Caki2 (cell line): ENCODE measurements at regions not wholly inside any gene's neighbourhood (a gene's known extent, or its start where the extent isn't known, plus 50 kb on each side); places are given as distances from the start of the nearest gene placed in this dataset.
"Not testable (repeated sequence)": the region's sequence is repeated elsewhere in the genome, so short reads cannot be mapped to it uniquely, and the experiment has no call there.

Experiments
- DNase-seq: peaks from one replicate; pipeline ENCODE4 v3.0.0-alpha.2; 2015; ENCODE audit warnings: low read depth
- in situ Hi-C: cut with HindIII; loops from 2 replicates; pipeline ENCODE4 v1.10.0; 2016; ENCODE audit warnings: low sequenced_read_pairs, low pct_unique_long_range_greater_than_20kb, mixed read lengths

GRCh38 chr10:29784175-29784773 lies 149.5 kb upstream of the SVIL start:
- DNase-seq: peak; percentile 98
- in situ Hi-C loops: no loop called here

- DNase-seq: peak; percentile 58
- in situ Hi-C loops: no loop called here
These were observed 148.6 kb upstream of the SVIL start for GRCh38 chr10:29783201-29783947.

GRCh38 chr10:29780639-29781038 lies 145.9 kb upstream of the SVIL start:
- no peak for DNase-seq
- in situ Hi-C loops: no loop called here

- in situ Hi-C loops: no loop called here
These were observed 145.3 kb upstream of the SVIL start for GRCh38 chr10:29780096-29780495.

GRCh38 chr10:29776246-29776645 lies 141.5 kb upstream of the SVIL start:
- in situ Hi-C loops: no loop called here
- DNase-seq: no peak

More at GRCh38 chr10:29780096-29780495, 145.3 kb upstream of the SVIL start:
- DNase-seq: no peak

GRCh38 chr10:29774475-29774874 lies 139.7 kb upstream of the SVIL start:
- in situ Hi-C loops: no loop called here
- no peak for DNase-seq

- in situ Hi-C loops: no loop called here
These were observed 138.9 kb upstream of the SVIL start for GRCh38 chr10:29773675-29774091.

GRCh38 chr10:29772403-29772802 lies 137.6 kb upstream of the SVIL start:
- in situ Hi-C loops: no loop called here
- no peak for DNase-seq

More at GRCh38 chr10:29773675-29774091, 138.9 kb upstream of the SVIL start:
- DNase-seq: no peak

- DNase-seq: no peak
- in situ Hi-C loops: no loop called here
These were observed 136.6 kb upstream of the SVIL start for GRCh38 chr10:29771376-29771775.

- DNase-seq, in situ Hi-C loops: not testable (repeated sequence)
These were observed 134.5 kb upstream of the SVIL start for GRCh38 chr10:29769277-29769676.

- DNase-seq: no peak
- in situ Hi-C loops: no loop called here
These were observed 133.2 kb upstream of the SVIL start for GRCh38 chr10:29767968-29768367.

- in situ Hi-C loops: no loop called here
- no peak for DNase-seq
These were observed 132.0 kb upstream of the SVIL start for GRCh38 chr10:29766753-29767152.

GRCh38 chr10:29765330-29765729 lies 130.6 kb upstream of the SVIL start:
- DNase-seq: no peak
- in situ Hi-C loops: no loop called here

- in situ Hi-C loops: no loop called here
- no peak for DNase-seq
These were observed 128.6 kb upstream of the SVIL start for GRCh38 chr10:29763396-29763795.

GRCh38 chr10:29761916-29762315 lies 127.1 kb upstream of the SVIL start:
- DNase-seq: no peak
- in situ Hi-C loops: no loop called here

GRCh38 chr10:29760138-29760900 lies 125.5 kb upstream of the SVIL start:
- DNase-seq: no peak
- in situ Hi-C loops: no loop called here

- peak; percentile 95 for DNase-seq
- in situ Hi-C loops: no loop called here
These were observed 123.0 kb upstream of the SVIL start for GRCh38 chr10:29757551-29758297.

GRCh38 chr10:29756451-29756850 lies 121.7 kb upstream of the SVIL start:
- in situ Hi-C loops: no loop called here
- no peak for DNase-seq

GRCh38 chr10:29753283-29753682 lies 118.5 kb upstream of the SVIL start:
- in situ Hi-C loops: no loop called here
- DNase-seq: no peak
